Natural killer cell (primary cell): ENCODE measurements at regions not wholly inside any gene's neighbourhood (a gene's known extent, or its start where the extent isn't known, plus 50 kb on each side); places are given as distances from the start of the nearest gene placed in this dataset.
"Not testable (repeated sequence)": the region's sequence is repeated elsewhere in the genome, so short reads cannot be mapped to it uniquely, and the experiment has no call there.

Experiments
- ATAC-seq, 3 donors: fragments of 150-1000 bp in 2 of 3; fragments of 200-7000 bp in 1 of 3; cut with Tn5 transposase; 1 replicate in 1 of 3; 2 replicates in 2 of 3; pipeline ENCODE4 v1.10.0; 2021; ENCODE audit warnings: mild to moderate bottlenecking in 2 of 3, moderate library complexity in 2 of 3
- DNase-seq, 2 donors: peaks; one replicate each; pipeline versions ENCODE4 v3.0.0 to v3.0.0-alpha.2; 2013 to 2021; ENCODE audit warnings: mixed read lengths in 1 of 2
- H3K27ac ChIP-seq: one replicate; pipeline ENCODE4 v1.5.1; 2013; ENCODE audit warnings: mild to moderate bottlenecking, low read length
- H3K27me3 ChIP-seq: one replicate; pipeline ENCODE4 v1.6.1; 2013; ENCODE audit warnings: low read length; ENCODE audit not compliant: control insufficient read depth, insufficient read depth
- H3K36me3 ChIP-seq: one replicate; pipeline ENCODE4 v1.6.1; 2013; ENCODE audit warnings: low read length; ENCODE audit not compliant: control insufficient read depth, insufficient read depth
- H3K4me1 ChIP-seq: one replicate; pipeline ENCODE4 v1.6.1; 2013; ENCODE audit warnings: low read length; ENCODE audit not compliant: control insufficient read depth, insufficient read depth
- H3K4me3 ChIP-seq: one replicate; pipeline ENCODE4 v1.5.1; 2013; ENCODE audit warnings: low read length
- H3K9me3 ChIP-seq: one replicate; pipeline ENCODE4 v1.6.1; 2013; ENCODE audit warnings: low read length; ENCODE audit not compliant: control insufficient read depth, insufficient read depth
- H3K27ac Mint-ChIP-seq, 2 donors: one replicate each; pipeline ENCODE4 v1.8.0; 2022; ENCODE audit warnings: mild to moderate bottlenecking in 2 of 2, mixed read lengths in 2 of 2, moderate library complexity in 1 of 2
- H3K27me3 Mint-ChIP-seq, 2 donors: one replicate each; pipeline ENCODE4 v1.8.0; 2022; ENCODE audit warnings: low read depth in 2 of 2, mixed read lengths in 2 of 2
- H3K36me3 Mint-ChIP-seq: one replicate; pipeline ENCODE4 v1.8.0; 2022; ENCODE audit warnings: mixed read lengths
- H3K4me1 Mint-ChIP-seq, 2 donors: one replicate each; pipeline ENCODE4 v1.8.0; 2022; ENCODE audit warnings: mixed read lengths in 2 of 2
- H3K4me3 Mint-ChIP-seq: one replicate; pipeline ENCODE4 v1.8.0; 2022; ENCODE audit warnings: mild to moderate bottlenecking, moderate library complexity, mixed read lengths
- H3K9me3 Mint-ChIP-seq, 2 donors: one replicate each; pipeline ENCODE4 v1.8.0; 2022; ENCODE audit warnings: mixed read lengths in 2 of 2
- CTCF ChIP-seq: fragments of 200-600 bp; IDR thresholded peaks from one replicate; pipeline ENCODE4 v1.8.0; 2022; ENCODE audit warnings: antibody characterized with exemption
- WGBS: methylation state at CpG from one replicate; pipeline ENCODE4 v1.1.7; 2013; ENCODE audit warnings: missing lambda C conversion rate; ENCODE audit not compliant: insufficient coverage; 5-methylcytosine and 5-hydroxymethylcytosine counted together
- intact Hi-C: fragments of 100-400 bp; cut with micrococcal nuclease; formaldehyde crosslinking; loops from one replicate; pipeline ENCODE4 v1.14.2; 2022

GRCh38 chr2:209260281-209260680 lies 163.6 kb upstream of the MAP2 start:
- H3K4me3 Mint-ChIP-seq = no peak overlapping the region
- Histone ChIP-seq H3K27ac (no peak overlapping the region), H3K4me3 (no peak overlapping the region), H3K36me3 (no peaks in the 10 kb centered on the region), H3K9me3 (no peaks in the 10 kb centered on the region), H3K4me1 (no peaks in the 10 kb centered on the region), H3K27me3 (no peaks in the 10 kb centered on the region)
- H3K36me3 Mint-ChIP-seq = peaks cover 7% of the 10 kb centered on the region
- no peak for TF ChIP-seq CTCF
- no peaks in the 10 kb centered on the region for H3K27me3 Mint-ChIP-seq
- 82% methylated on average over 3 of the region's 5 CpGs for WGBS
- intact Hi-C loops = no loop called here
- no peak overlapping the region for H3K27ac Mint-ChIP-seq
- peaks cover 9 to 12% of the 10 kb centered on the region in 2 donors for H3K9me3 Mint-ChIP-seq
- DNase-seq = no peak
- no peaks in the 10 kb centered on the region for H3K4me1 Mint-ChIP-seq
- ATAC-seq = no peak

GRCh38 chr2:209261366-209262053 lies 162.3 kb upstream of the MAP2 start:
- DNase-seq, H3K36me3 ChIP-seq, H3K4me3 Mint-ChIP-seq, H3K4me3 ChIP-seq, ATAC-seq, H3K9me3 ChIP-seq, H3K4me1 Mint-ChIP-seq, H3K27me3 ChIP-seq, intact Hi-C loops, H3K27me3 Mint-ChIP-seq, H3K4me1 ChIP-seq, H3K27ac Mint-ChIP-seq, H3K27ac ChIP-seq, H3K36me3 Mint-ChIP-seq: not testable (repeated sequence)
- peaks cover 9 to 12% of the 10 kb centered on the region in 2 donors for H3K9me3 Mint-ChIP-seq
- WGBS = 83% methylated on average over 16 of the region's 16 CpGs

- WGBS = 62% methylated on average over 2 of the region's 2 CpGs
- TF ChIP-seq CTCF = no peak
- H3K9me3 Mint-ChIP-seq = peaks cover 2 to 7% of the 10 kb centered on the region in 2 donors
- intact Hi-C loops = no loop called here
- ATAC-seq (no peak), DNase-seq (no peak)
- H3K27ac Mint-ChIP-seq = no peak overlapping the region
- H3K27ac ChIP-seq = no peak overlapping the region
- H3K36me3 Mint-ChIP-seq = no peaks in the 10 kb centered on the region
- no peak overlapping the region for H3K4me3 ChIP-seq
- H3K4me1 ChIP-seq = no peaks in the 10 kb centered on the region
- no peaks in the 10 kb centered on the region for H3K9me3 ChIP-seq
- no peaks in the 10 kb centered on the region for H3K36me3 ChIP-seq
- H3K27me3 ChIP-seq = no peaks in the 10 kb centered on the region
- H3K4me1 Mint-ChIP-seq = no peaks in the 10 kb centered on the region
- no peaks in the 10 kb centered on the region for H3K27me3 Mint-ChIP-seq
- no peak overlapping the region for H3K4me3 Mint-ChIP-seq
Measured at GRCh38 chr2:209269024-209269423, 154.8 kb upstream of the MAP2 start.

GRCh38 chr2:209276000-209276399 lies 147.8 kb upstream of the MAP2 start:
- intact Hi-C loops = no loop called here
- no peak overlapping the region for H3K27ac ChIP-seq
- DNase-seq (no peak), ATAC-seq (no peak)
- H3K27me3 Mint-ChIP-seq = no peaks in the 10 kb centered on the region
- 95% methylated on average over 3 of the region's 3 CpGs for WGBS
- TF ChIP-seq CTCF = no peak
- no peak overlapping the region for H3K4me3 ChIP-seq
- no peak overlapping the region for H3K27ac Mint-ChIP-seq
- H3K9me3 ChIP-seq = peaks cover 2% of the 10 kb centered on the region
- peaks cover 14 to 16% of the 10 kb centered on the region in 2 donors for H3K9me3 Mint-ChIP-seq
- H3K36me3 ChIP-seq = no peaks in the 10 kb centered on the region
- no peak overlapping the region for H3K4me3 Mint-ChIP-seq
- no peaks in the 10 kb centered on the region for H3K27me3 ChIP-seq
- no peaks in the 10 kb centered on the region for H3K4me1 Mint-ChIP-seq
- no peaks in the 10 kb centered on the region for H3K4me1 ChIP-seq
- no peaks in the 10 kb centered on the region for H3K36me3 Mint-ChIP-seq
